Smooth muscle cell (in vitro differentiated cells): ENCODE measurements at regions not wholly inside any gene's neighbourhood (a gene's known extent, or its start where the extent isn't known, plus 50 kb on each side); places are given as distances from the start of the nearest gene placed in this dataset.

ENCODE experiments used
- DNase-seq: peaks from one replicate; lab custom pipeline; 2025; ENCODE audit not compliant: unreplicated experiment; lab: John Stamatoyannopoulos, UW
- H2AFZ ChIP-seq: fragments of 200-600 bp; sonication (generic); 2 replicates; pipeline ENCODE4 v1.6.0; 2016; ENCODE audit warnings: antibody characterized with exemption, low read depth, mild to moderate bottlenecking
- H3F3A ChIP-seq: fragments of 200-600 bp; sonication (generic); 2 replicates; pipeline ENCODE4 v1.6.0; 2017; ENCODE audit warnings: antibody characterized with exemption, low read depth
- H3K27ac ChIP-seq: fragments of 200-600 bp; sonication (generic); 2 replicates; pipeline ENCODE4 v1.5.1; 2016; ENCODE audit warnings: low read depth, mild to moderate bottlenecking
- H3K27me3 ChIP-seq: fragments of 200-600 bp; sonication (generic); 2 replicates; pipeline ENCODE4 v1.6.1; 2016; ENCODE audit warnings: low read depth, mild to moderate bottlenecking
- H3K36me3 ChIP-seq: fragments of 200-600 bp; sonication (generic); 2 replicates; pipeline ENCODE4 v1.5.1; 2016; ENCODE audit warnings: low read depth
- H3K4me1 ChIP-seq: fragments of 200-600 bp; sonication (generic); 2 replicates; pipeline ENCODE4 v1.5.1; 2016; ENCODE audit warnings: low read depth
- H3K4me2 ChIP-seq: fragments of 200-600 bp; sonication (generic); 2 replicates; pipeline ENCODE4 v1.6.0; 2016; ENCODE audit warnings: mild to moderate bottlenecking
- H3K4me3 ChIP-seq: fragments of 200-600 bp; sonication (generic); 2 replicates; pipeline ENCODE4 v1.5.1; 2016; ENCODE audit warnings: mild to moderate bottlenecking
- H3K79me2 ChIP-seq: fragments of 200-600 bp; sonication (generic); 2 replicates; pipeline ENCODE4 v1.6.0; 2016; ENCODE audit warnings: low read depth, mild to moderate bottlenecking
- H3K9ac ChIP-seq: fragments of 200-600 bp; sonication (generic); 2 replicates; pipeline ENCODE4 v1.6.0; 2016; ENCODE audit warnings: low read depth
- H3K9me3 ChIP-seq: fragments of 200-600 bp; sonication (generic); replicated peaks from 2 replicates; pipeline ENCODE4 v1.5.1; 2016; ENCODE audit warnings: low read depth
- H4K20me1 ChIP-seq: fragments of 200-600 bp; sonication (generic); 2 replicates; pipeline ENCODE4 v1.6.0; 2016; ENCODE audit warnings: low read depth
- WGBS: methylation state at CpG from one replicate; pipeline ENCODE4 v1.1.7; 2016; ENCODE audit warnings: low lambda C conversion rate; 5-methylcytosine and 5-hydroxymethylcytosine counted together
- TF ChIP-seq, protein P1 (sequence below): fragments of 200-600 bp; sonication (generic); IDR thresholded peaks from 2 replicates; pipeline ENCODE4 v1.5.1; 2017; ENCODE audit warnings: borderline replicate concordance, mild to moderate bottlenecking, antibody characterized with exemption; ENCODE audit not compliant: insufficient read depth, poor library complexity, severe bottlenecking

DNA sequence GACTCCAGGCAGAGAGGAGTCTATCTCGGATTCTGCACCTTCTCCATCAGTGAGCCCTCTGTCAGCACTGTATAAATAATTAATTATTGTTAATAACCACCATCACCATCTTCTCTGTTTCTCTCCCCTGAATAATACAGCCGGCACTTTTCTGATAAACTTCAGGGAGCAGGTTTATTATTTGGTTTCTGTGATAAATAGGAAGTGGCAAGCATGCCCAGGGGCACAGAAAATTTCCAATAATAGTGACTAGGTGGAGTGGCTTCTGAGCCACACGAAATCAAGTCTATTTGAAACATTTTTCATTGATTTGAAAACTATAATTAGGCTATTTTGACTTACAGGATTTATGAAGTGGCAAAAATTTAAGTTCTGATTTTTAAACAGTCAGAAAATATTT is 186.8 kb upstream of the TMEM229A start:
- TF ChIP-seq, protein P1, sequence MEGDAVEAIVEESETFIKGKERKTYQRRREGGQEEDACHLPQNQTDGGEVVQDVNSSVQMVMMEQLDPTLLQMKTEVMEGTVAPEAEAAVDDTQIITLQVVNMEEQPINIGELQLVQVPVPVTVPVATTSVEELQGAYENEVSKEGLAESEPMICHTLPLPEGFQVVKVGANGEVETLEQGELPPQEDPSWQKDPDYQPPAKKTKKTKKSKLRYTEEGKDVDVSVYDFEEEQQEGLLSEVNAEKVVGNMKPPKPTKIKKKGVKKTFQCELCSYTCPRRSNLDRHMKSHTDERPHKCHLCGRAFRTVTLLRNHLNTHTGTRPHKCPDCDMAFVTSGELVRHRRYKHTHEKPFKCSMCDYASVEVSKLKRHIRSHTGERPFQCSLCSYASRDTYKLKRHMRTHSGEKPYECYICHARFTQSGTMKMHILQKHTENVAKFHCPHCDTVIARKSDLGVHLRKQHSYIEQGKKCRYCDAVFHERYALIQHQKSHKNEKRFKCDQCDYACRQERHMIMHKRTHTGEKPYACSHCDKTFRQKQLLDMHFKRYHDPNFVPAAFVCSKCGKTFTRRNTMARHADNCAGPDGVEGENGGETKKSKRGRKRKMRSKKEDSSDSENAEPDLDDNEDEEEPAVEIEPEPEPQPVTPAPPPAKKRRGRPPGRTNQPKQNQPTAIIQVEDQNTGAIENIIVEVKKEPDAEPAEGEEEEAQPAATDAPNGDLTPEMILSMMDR: no peak
- WGBS: 77% methylated on average over 3 of the region's 3 CpGs
- no peak overlapping the region for H3K27ac ChIP-seq

DNA sequence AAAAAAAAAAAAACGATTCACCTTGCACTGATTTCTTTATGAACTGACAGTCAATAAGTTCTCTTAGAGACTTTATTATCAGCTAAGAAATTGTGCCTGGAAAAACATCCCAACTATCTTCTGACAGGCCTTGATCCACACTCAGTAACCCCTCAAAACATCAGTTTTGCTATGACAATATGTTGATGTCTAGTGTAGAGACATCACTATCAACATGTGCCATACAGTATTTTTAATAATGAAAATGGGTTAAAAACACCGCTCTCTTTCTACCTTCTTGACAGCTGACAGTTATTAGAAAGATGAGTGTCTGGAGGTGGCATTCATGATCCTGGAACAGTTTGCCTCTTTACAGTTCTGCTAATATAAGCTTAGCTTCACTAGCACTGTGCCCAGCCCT is 175.8 kb upstream of the TMEM229A start:
- Histone ChIP-seq H3K9ac (no peak overlapping the region), H3K4me1 (no peaks in the 10 kb centered on the region), H3K79me2 (no peaks in the 10 kb centered on the region), H3K27me3 (no peaks in the 10 kb centered on the region), H4K20me1 (no peaks in the 10 kb centered on the region), H3K27ac (no peak overlapping the region), H3F3A (no peaks in the 10 kb centered on the region), H3K36me3 (no peaks in the 10 kb centered on the region), H3K9me3 (no peaks in the 10 kb centered on the region), H3K4me3 (no peak overlapping the region), H2AFZ (no peak overlapping the region), H3K4me2 (no peak overlapping the region)
- TF ChIP-seq, protein P1: no peak
- 77% methylated on average over 2 of the region's 2 CpGs for WGBS
- DNase-seq: no peak

More for the DNA sequence above, 186.8 kb upstream of the TMEM229A start:
- H3F3A ChIP-seq: no peaks in the 10 kb centered on the region
- no peaks in the 10 kb centered on the region for H3K79me2 ChIP-seq
- no peaks in the 10 kb centered on the region for H3K4me1 ChIP-seq
- H2AFZ ChIP-seq: no peak overlapping the region
- no peaks in the 10 kb centered on the region for H3K9me3 ChIP-seq
- no peak overlapping the region for H3K4me3 ChIP-seq
- DNase-seq: no peak
- no peak overlapping the region for H3K4me2 ChIP-seq
- no peaks in the 10 kb centered on the region for H3K27me3 ChIP-seq
- H3K36me3 ChIP-seq: no peaks in the 10 kb centered on the region
- no peak overlapping the region for H3K9ac ChIP-seq
- no peaks in the 10 kb centered on the region for H4K20me1 ChIP-seq

DNA sequence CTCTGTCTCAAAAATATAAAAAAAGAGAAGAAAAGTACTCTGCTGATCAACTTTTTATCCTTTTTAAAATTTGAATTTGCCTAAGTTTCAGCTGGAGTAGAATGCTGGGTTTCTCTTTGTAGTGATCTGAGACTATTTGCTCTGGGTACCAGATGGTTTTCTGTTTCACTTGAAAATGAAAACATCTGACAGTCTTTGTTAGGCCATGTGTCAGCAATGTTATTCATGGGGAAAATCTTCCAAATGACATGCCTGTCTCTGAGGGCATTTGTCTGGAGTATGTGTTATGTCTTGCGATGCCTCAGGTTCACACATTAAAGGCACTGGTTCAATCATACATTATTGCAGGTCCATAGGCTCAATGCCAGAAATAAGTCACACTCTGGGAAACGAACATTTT is 175.3 kb upstream of the TMEM229A start:
- Histone ChIP-seq H4K20me1 (no peaks in the 10 kb centered on the region), H3K79me2 (no peaks in the 10 kb centered on the region), H3K36me3 (no peaks in the 10 kb centered on the region), H3K27ac (no peak overlapping the region), H3K27me3 (no peaks in the 10 kb centered on the region), H3K4me1 (no peaks in the 10 kb centered on the region), H3K9me3 (no peaks in the 10 kb centered on the region), H3K4me2 (no peak overlapping the region), H2AFZ (no peak overlapping the region), H3K4me3 (no peak overlapping the region), H3F3A (no peaks in the 10 kb centered on the region), H3K9ac (no peak overlapping the region)
- WGBS: 87% methylated on average over 2 of the region's 2 CpGs
- no peak for DNase-seq
- TF ChIP-seq, protein P1: no peak

DNA sequence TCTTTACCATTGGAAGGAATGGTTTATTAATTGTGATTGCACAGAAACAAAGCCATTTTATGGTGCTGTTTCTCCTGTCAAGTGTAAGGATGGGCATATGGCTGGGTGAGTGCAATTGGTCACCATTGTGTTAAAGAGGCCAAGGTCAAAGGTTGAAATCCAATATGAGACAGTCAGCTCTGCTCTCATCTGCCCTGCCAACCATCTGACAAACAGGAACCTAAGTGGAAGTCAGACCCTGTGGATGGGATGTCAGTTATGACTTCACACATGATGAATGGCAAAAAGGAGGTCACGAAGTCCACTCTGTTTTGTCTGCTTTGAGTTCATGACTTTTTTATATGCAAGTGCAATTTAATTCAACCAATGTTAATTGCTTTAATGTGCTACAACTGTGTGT is 172.7 kb upstream of the TMEM229A start:
- DNase-seq: no peak
- no peaks in the 10 kb centered on the region for H3K27me3 ChIP-seq
- no peaks in the 10 kb centered on the region for H3K79me2 ChIP-seq
- no peaks in the 10 kb centered on the region for H3K36me3 ChIP-seq
- H3F3A ChIP-seq: no peaks in the 10 kb centered on the region
- H2AFZ ChIP-seq: no peak overlapping the region
- H3K9me3 ChIP-seq: no peaks in the 10 kb centered on the region
- H3K4me1 ChIP-seq: peaks cover 3% of the 10 kb centered on the region
- no peaks in the 10 kb centered on the region for H4K20me1 ChIP-seq
- H3K4me3 ChIP-seq: no peak overlapping the region
- WGBS: 97% methylated on average over 1 of the region's 1 CpG
- H3K9ac ChIP-seq: no peak overlapping the region
- H3K4me2 ChIP-seq: no peak overlapping the region
- H3K27ac ChIP-seq: no peak overlapping the region
- TF ChIP-seq, protein P1: no peak
